Activated naive CD8-positive, alpha-beta T cell treated with anti-CD3 and anti-CD28 coated beads, Interleukin-2, amount 10 ng/mL, durations not matched to agents 7 days and 5 days (primary cell): ENCODE measurements at regions not wholly inside any gene's neighbourhood (a gene's known extent, or its start where the extent isn't known, plus 50 kb on each side); places are given as distances from the start of the nearest gene placed in this dataset.

ENCODE experiments used
- ATAC-seq: fragments of 150-1000 bp; cut with Tn5 transposase; one replicate; pipeline ENCODE4 v1.10.0; 2021; ENCODE audit warnings: low read depth, moderate library complexity
- POLR2A ChIA-PET: fragments of 350-600 bp; sonication (Branson Sonifier 250); formaldehyde crosslinking; loops from one replicate; lab custom pipeline; 2021; ENCODE audit warnings: antibody characterized with exemption; lab: Charles Lee
- DNase-seq: peaks from one replicate; pipeline ENCODE4 v3.0.0; 2021
- H3K27ac Mint-ChIP-seq: one replicate; pipeline ENCODE4 v1.8.0; 2022; ENCODE audit warnings: mild to moderate bottlenecking, mixed read lengths
- H3K27me3 Mint-ChIP-seq: one replicate; pipeline ENCODE4 v1.8.0; 2022; ENCODE audit warnings: mild to moderate bottlenecking, moderate library complexity, mixed read lengths
- H3K36me3 Mint-ChIP-seq: one replicate; pipeline ENCODE4 v1.8.0; 2021; ENCODE audit warnings: mild to moderate bottlenecking, mixed read lengths
- H3K4me1 Mint-ChIP-seq: one replicate; pipeline ENCODE4 v1.8.0; 2021; ENCODE audit warnings: mixed read lengths
- H3K4me3 Mint-ChIP-seq: one replicate; pipeline ENCODE4 v1.8.0; 2022; ENCODE audit warnings: mild to moderate bottlenecking, moderate library complexity, mixed read lengths
- H3K9me3 Mint-ChIP-seq: one replicate; pipeline ENCODE4 v1.8.0; 2021; ENCODE audit warnings: mixed read lengths

GRCh38 chr4:79044141-79044659 lies 105.0 kb upstream of the PAQR3 start:
- no peaks in the 10 kb centered on the region for H3K27me3 Mint-ChIP-seq
- no peak overlapping the region for H3K27ac Mint-ChIP-seq
- H3K4me1 Mint-ChIP-seq = no peaks in the 10 kb centered on the region
- no peaks in the 10 kb centered on the region for H3K9me3 Mint-ChIP-seq
- no peak for ATAC-seq
- H3K36me3 Mint-ChIP-seq = no peaks in the 10 kb centered on the region
- POLR2A ChIA-PET = no interaction called here
- DNase-seq = no peak
- no peak overlapping the region for H3K4me3 Mint-ChIP-seq

GRCh38 chr4:79043138-79043537 lies 103.9 kb upstream of the PAQR3 start:
- no peak overlapping the region for H3K27ac Mint-ChIP-seq
- no peak overlapping the region for H3K4me3 Mint-ChIP-seq
- H3K36me3 Mint-ChIP-seq = no peaks in the 10 kb centered on the region
- ATAC-seq (no peak), DNase-seq (no peak)
- H3K9me3 Mint-ChIP-seq = no peaks in the 10 kb centered on the region
- H3K4me1 Mint-ChIP-seq = no peaks in the 10 kb centered on the region
- no peaks in the 10 kb centered on the region for H3K27me3 Mint-ChIP-seq
- POLR2A ChIA-PET = no interaction called here

GRCh38 chr4:79042079-79042674 lies 102.9 kb upstream of the PAQR3 start:
- Mint-ChIP-seq H3K27me3 (no peaks in the 10 kb centered on the region), H3K27ac (no peak overlapping the region), H3K4me3 (no peak overlapping the region), H3K36me3 (no peaks in the 10 kb centered on the region), H3K9me3 (no peaks in the 10 kb centered on the region), H3K4me1 (no peaks in the 10 kb centered on the region)
- POLR2A ChIA-PET = no interaction called here
- DNase-seq (no peak), ATAC-seq (no peak)

DNA sequence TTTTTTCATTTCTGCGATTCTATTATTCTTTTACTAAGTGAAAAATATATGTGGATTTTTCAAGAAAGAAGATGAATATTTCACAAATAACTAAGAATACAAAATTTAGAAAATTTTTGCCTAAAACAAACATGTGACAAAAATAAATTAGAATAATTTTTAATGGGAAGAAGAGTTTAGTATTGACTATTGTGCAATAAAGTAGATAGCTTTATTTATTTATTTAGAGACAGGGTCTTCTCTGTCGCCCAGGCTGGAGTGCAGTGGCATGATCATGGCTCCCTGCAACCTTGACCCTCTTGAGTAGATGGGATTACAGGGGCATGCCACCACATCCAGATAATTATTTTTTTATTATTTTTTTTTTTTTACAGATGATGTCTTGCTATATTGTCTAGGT lies 95.3 kb upstream of the PAQR3 start:
- peaks cover 7% of the 10 kb centered on the region for H3K27me3 Mint-ChIP-seq
- no peak overlapping the region for H3K4me3 Mint-ChIP-seq
- DNase-seq = no peak
- no peaks in the 10 kb centered on the region for H3K9me3 Mint-ChIP-seq
- H3K4me1 Mint-ChIP-seq = no peaks in the 10 kb centered on the region
- POLR2A ChIA-PET = interaction anchor here (0.6 kb wide), 1 partner anchor 1277 kb away, joined by 3 read pairs; no protein-coding TSS in a partner anchor
- no peak overlapping the region for H3K27ac Mint-ChIP-seq
- no peak for ATAC-seq
- H3K36me3 Mint-ChIP-seq = no peaks in the 10 kb centered on the region

GRCh38 chr4:79030973-79031372 lies 91.7 kb upstream of the PAQR3 start:
- no peaks in the 10 kb centered on the region for H3K36me3 Mint-ChIP-seq
- POLR2A ChIA-PET = no interaction called here

DNA sequence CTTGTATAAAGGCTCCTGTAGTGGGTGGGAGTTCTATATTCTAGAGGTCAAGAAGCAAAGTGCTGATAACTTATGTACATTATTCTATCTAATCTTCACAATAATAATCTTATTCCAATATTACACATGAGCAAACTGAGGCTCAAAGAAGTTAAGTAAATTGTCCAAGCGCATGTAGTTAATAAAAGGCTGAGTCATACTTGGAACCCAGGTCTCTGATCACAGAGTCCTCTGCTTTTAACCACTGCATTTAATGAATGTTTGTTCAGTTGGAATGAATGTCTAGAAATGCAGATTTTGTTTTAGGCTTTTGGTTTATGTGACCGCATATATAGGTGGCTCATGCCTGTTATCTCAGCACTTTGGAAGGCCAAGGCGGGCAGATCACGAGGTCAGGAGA lies 88.4 kb upstream of the PAQR3 start:
- Mint-ChIP-seq H3K27ac (no peak overlapping the region), H3K36me3 (no peaks in the 10 kb centered on the region), H3K4me3 (no peak overlapping the region), H3K9me3 (no peaks in the 10 kb centered on the region), H3K4me1 (no peaks in the 10 kb centered on the region), H3K27me3 (peaks cover 7% of the 10 kb centered on the region)
- ATAC-seq = no peak
- no peak for DNase-seq
- POLR2A ChIA-PET = no interaction called here

More at GRCh38 chr4:79030973-79031372, 91.7 kb upstream of the PAQR3 start:
- H3K4me3 Mint-ChIP-seq = no peak overlapping the region
- ATAC-seq (no peak), DNase-seq (no peak)
- no peaks in the 10 kb centered on the region for H3K4me1 Mint-ChIP-seq
- peaks cover 7% of the 10 kb centered on the region for H3K27me3 Mint-ChIP-seq
- H3K27ac Mint-ChIP-seq = no peak overlapping the region
- H3K9me3 Mint-ChIP-seq = no peaks in the 10 kb centered on the region

DNA sequence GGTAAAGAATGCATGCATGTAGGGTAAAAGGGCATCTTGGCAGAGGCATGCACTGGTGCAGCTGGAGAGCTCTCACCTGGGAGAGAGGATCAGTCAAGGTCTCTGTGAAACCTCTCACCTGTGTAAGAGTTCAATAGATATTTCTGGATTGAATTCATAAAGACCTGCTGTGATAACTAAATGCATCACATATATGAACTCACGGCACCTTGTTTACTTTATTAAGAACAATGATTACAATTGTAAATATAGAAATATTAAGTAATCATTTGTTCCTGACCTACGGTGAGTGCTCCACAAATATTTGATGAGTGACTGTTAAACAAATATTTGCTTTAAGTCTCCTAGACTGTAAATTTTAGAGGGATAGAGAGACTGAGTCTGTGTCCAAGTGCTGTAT lies 85.9 kb upstream of the PAQR3 start:
- H3K4me1 Mint-ChIP-seq = no peaks in the 10 kb centered on the region
- H3K36me3 Mint-ChIP-seq = no peaks in the 10 kb centered on the region
- DNase-seq (no peak), ATAC-seq (no peak)
- no peaks in the 10 kb centered on the region for H3K9me3 Mint-ChIP-seq
- no peak overlapping the region for H3K4me3 Mint-ChIP-seq
- H3K27ac Mint-ChIP-seq = no peak overlapping the region
- POLR2A ChIA-PET = no interaction called here
- H3K27me3 Mint-ChIP-seq = no peaks in the 10 kb centered on the region

DNA sequence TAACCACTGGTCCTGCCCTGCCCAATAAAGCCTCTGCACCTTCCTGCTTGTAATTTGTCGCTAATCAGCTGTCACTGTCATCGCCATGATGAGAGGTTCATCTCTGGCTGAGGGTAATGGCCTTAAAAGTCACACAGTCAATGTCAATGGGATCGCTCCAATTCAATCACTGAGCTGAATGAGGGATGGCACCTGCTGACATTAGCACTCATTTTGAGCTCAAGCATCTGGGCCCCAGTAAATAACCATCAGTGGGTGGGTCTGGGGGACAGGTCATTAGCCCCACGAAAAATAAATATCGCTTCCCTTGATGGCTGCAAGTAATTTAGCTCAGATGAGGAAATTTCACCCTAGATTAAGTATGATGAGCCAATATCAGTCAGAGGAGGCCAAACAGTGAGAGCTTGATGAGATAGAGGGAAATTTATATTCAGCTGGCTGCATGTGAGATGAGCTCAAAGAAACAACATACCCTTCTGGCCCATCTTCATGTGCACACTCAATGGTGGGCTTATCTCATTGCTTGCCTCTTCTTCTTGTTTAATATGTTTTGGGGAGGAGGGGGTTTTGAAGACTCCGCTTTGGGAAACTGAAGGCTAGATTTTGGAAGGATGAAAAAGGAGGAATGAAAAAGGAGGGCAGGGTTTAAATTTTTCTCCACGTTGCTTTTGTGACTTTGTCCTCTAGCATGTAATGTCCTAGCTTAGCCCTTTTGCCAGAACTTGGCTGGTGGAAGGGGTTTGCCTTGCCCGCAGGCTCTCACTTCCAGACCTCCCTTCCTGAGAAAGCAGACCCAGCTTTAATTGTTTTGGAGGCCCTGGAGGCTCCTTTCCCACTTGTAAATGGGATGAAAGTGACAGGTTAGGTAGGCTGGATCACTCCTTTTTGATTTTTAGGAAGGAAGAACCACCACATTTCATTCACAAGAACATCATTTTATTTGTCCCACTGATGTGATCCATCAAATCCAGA lies 84.8 kb upstream of the PAQR3 start:
- H3K4me3 Mint-ChIP-seq = no peak overlapping the region
- DNase-seq (no peak), ATAC-seq (no peak)
- POLR2A ChIA-PET = no interaction called here
- no peak overlapping the region for H3K27ac Mint-ChIP-seq
- no peaks in the 10 kb centered on the region for H3K9me3 Mint-ChIP-seq
- H3K36me3 Mint-ChIP-seq = no peaks in the 10 kb centered on the region
- no peaks in the 10 kb centered on the region for H3K4me1 Mint-ChIP-seq
- no peaks in the 10 kb centered on the region for H3K27me3 Mint-ChIP-seq

DNA sequence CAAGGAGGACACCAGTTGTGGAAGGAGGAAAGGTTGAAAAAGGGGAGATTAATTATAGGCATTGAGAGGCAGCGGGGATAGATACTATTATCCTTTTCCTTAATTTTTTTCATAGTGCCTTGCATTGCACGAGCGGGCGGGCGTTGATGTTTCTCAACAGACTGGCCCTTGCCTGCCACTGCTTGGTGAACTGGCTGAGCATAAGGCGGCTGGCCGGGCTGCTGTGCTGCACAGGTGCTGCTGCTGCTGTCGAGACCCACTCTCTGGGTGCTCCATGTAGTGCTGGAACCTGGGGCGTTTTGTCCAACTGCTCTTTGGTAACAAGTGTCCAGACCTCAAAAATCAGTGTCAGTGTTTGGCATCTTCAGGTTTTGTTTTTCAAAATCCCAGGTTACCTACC lies 83.3 kb upstream of the PAQR3 start:
- no peak overlapping the region for H3K4me3 Mint-ChIP-seq
- no peaks in the 10 kb centered on the region for H3K27me3 Mint-ChIP-seq
- H3K4me1 Mint-ChIP-seq = no peaks in the 10 kb centered on the region
- no peaks in the 10 kb centered on the region for H3K9me3 Mint-ChIP-seq
- no peaks in the 10 kb centered on the region for H3K36me3 Mint-ChIP-seq
- H3K27ac Mint-ChIP-seq = no peak overlapping the region
- no peak for DNase-seq
- POLR2A ChIA-PET = no interaction called here
- no peak for ATAC-seq

GRCh38 chr4:79017481-79017880 lies 78.2 kb upstream of the PAQR3 start:
- POLR2A ChIA-PET = no interaction called here
- no peak overlapping the region for H3K27ac Mint-ChIP-seq
- no peaks in the 10 kb centered on the region for H3K9me3 Mint-ChIP-seq
- no peaks in the 10 kb centered on the region for H3K4me1 Mint-ChIP-seq
- H3K27me3 Mint-ChIP-seq = no peaks in the 10 kb centered on the region
- DNase-seq (no peak), ATAC-seq (no peak)
- H3K4me3 Mint-ChIP-seq = no peak overlapping the region
- no peaks in the 10 kb centered on the region for H3K36me3 Mint-ChIP-seq

- Mint-ChIP-seq H3K9me3 (no peaks in the 10 kb centered on the region), H3K4me3 (no peak overlapping the region), H3K27ac (no peak overlapping the region), H3K27me3 (no peaks in the 10 kb centered on the region), H3K4me1 (no peaks in the 10 kb centered on the region), H3K36me3 (no peaks in the 10 kb centered on the region)
- POLR2A ChIA-PET = no interaction called here
- DNase-seq (no peak), ATAC-seq (no peak)
Measured at GRCh38 chr4:79016878-79017277, 77.6 kb upstream of the PAQR3 start.

- H3K27ac Mint-ChIP-seq = no peak overlapping the region
- DNase-seq = no peak
- H3K4me3 Mint-ChIP-seq = no peak overlapping the region
- no peaks in the 10 kb centered on the region for H3K36me3 Mint-ChIP-seq
- no peaks in the 10 kb centered on the region for H3K27me3 Mint-ChIP-seq
- POLR2A ChIA-PET = no interaction called here
- no peaks in the 10 kb centered on the region for H3K9me3 Mint-ChIP-seq
- no peak for ATAC-seq
- H3K4me1 Mint-ChIP-seq = no peaks in the 10 kb centered on the region
Measured at GRCh38 chr4:79015411-79015810, 76.2 kb upstream of the PAQR3 start.

DNA sequence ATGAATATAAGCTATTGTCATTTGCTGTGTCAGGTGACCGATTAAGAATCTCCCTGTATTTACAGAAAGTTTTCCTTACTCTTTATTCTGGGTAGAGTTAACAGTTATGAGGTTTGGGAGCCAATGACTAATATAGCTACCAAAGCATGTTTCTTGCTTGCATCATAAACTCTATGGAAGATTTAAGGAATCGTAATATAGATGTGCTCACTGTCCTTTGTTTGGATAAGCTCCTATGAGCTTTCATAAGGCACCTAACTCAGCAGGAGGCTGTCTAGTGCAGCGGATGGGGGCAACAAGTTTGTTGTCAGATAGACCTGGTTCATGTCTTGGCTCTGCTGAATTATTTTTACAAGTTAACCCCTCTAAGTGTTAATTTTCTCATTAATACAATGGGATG lies 75.0 kb upstream of the PAQR3 start:
- POLR2A ChIA-PET = no interaction called here
- Mint-ChIP-seq H3K27ac (no peak overlapping the region), H3K4me3 (no peak overlapping the region), H3K27me3 (peaks cover 2% of the 10 kb centered on the region), H3K4me1 (no peaks in the 10 kb centered on the region), H3K9me3 (no peaks in the 10 kb centered on the region), H3K36me3 (no peaks in the 10 kb centered on the region)
- DNase-seq = no peak
- ATAC-seq = no peak

GRCh38 chr4:79013756-79014155 lies 74.5 kb upstream of the PAQR3 start:
- POLR2A ChIA-PET = no interaction called here
- DNase-seq = no peak
- ATAC-seq = no peak
- H3K27me3 Mint-ChIP-seq = peaks cover 2% of the 10 kb centered on the region
- H3K36me3 Mint-ChIP-seq = no peaks in the 10 kb centered on the region
- H3K4me1 Mint-ChIP-seq = no peaks in the 10 kb centered on the region
- H3K4me3 Mint-ChIP-seq = no peak overlapping the region
- H3K27ac Mint-ChIP-seq = no peak overlapping the region
- H3K9me3 Mint-ChIP-seq = no peaks in the 10 kb centered on the region
